Stimulated activated naive CD8-positive, alpha-beta T cell treated with anti-CD3 and anti-CD28 coated beads, Interleukin-15, Interleukin-2, amounts not matched to agents 100 ng/mL and 50 ng/mL, for 24 hours (primary cell): ENCODE measurements at regions not wholly inside any gene's neighbourhood (a gene's known extent, or its start where the extent isn't known, plus 50 kb on each side); places are given as distances from the start of the nearest gene placed in this dataset.

Experiments used
- H3K27ac Mint-ChIP-seq: one replicate; pipeline ENCODE4 v1.8.0; 2021; ENCODE audit warnings: mild to moderate bottlenecking, mixed read lengths
- H3K27me3 Mint-ChIP-seq: one replicate; pipeline ENCODE4 v1.8.0; 2021; ENCODE audit warnings: mixed read lengths
- H3K36me3 Mint-ChIP-seq: one replicate; pipeline ENCODE4 v1.8.0; 2021; ENCODE audit warnings: low read depth, mixed read lengths
- H3K4me1 Mint-ChIP-seq: one replicate; pipeline ENCODE4 v1.8.0; 2021; ENCODE audit warnings: low read depth, mixed read lengths
- H3K4me3 Mint-ChIP-seq: one replicate; pipeline ENCODE4 v1.8.0; 2021; ENCODE audit warnings: mild to moderate bottlenecking, mixed read lengths
- H3K9me3 Mint-ChIP-seq: one replicate; pipeline ENCODE4 v1.8.0; 2021; ENCODE audit warnings: mixed read lengths

DNA sequence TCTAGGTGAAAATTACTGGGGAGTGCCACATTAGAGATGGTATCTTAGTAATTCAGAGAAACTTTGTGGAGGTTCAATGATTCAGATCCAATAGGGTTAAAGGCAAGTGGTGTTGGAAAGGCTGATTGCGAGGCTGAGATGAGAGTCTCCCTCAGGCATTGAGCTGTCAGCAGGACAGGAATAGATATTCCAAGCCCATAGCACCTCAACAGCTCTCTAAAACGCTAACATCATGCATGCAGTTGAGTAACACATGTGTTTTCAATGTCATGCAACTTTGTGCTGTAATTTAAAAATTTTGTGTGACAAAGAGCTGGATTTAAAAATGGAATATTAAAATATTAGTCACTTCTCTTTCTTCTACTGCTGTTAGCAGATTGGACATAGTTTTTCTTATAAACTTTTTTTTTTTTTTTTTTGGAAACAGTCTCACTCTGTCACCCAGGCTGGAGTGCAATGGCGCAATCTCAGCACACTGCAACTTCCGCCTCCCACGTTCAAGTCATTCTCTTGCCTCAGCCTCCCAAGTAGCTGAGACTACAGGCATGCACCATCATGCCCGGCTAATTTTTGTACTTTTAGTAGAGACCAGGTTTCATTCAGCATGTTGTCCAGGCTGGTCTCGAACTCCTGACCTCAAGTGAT, 173.5 kb upstream of the C1QTNF7 start:
- no peak overlapping the region for H3K4me3 Mint-ChIP-seq
- peaks cover 3% of the 10 kb centered on the region for H3K27me3 Mint-ChIP-seq
- no peak overlapping the region for H3K27ac Mint-ChIP-seq
- H3K9me3 Mint-ChIP-seq: no peaks in the 10 kb centered on the region
- no peaks in the 10 kb centered on the region for H3K4me1 Mint-ChIP-seq
- no peaks in the 10 kb centered on the region for H3K36me3 Mint-ChIP-seq

GRCh38 chr4:15255537-15255936, 172.3 kb upstream of the C1QTNF7 start:
- Mint-ChIP-seq H3K4me3 (no peak overlapping the region), H3K9me3 (no peaks in the 10 kb centered on the region), H3K4me1 (no peaks in the 10 kb centered on the region), H3K27ac (no peak overlapping the region), H3K36me3 (no peaks in the 10 kb centered on the region), H3K27me3 (peaks cover 6% of the 10 kb centered on the region)

DNA sequence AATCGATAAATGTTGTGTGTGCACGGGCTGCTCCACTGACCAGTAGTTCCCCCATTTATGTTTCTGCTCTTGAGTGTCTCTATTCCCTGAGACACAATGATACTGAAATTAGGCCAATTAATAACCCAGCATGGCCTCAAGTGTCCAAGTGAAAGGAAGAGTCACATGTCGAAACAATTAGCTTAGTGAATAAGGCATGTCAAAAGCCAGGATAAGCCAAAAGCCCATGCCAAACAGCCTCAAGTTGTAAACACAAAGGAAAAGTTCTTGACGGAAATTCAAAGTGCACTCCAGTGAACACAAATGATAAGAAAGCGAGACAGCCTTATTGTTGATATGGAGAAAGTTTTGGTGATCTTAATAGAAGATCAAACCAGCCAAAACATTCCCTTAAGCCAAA, 167.1 kb upstream of the C1QTNF7 start:
- Mint-ChIP-seq H3K27me3 (peaks cover 6% of the 10 kb centered on the region), H3K4me1 (no peaks in the 10 kb centered on the region), H3K4me3 (no peak overlapping the region), H3K27ac (no peak overlapping the region), H3K36me3 (no peaks in the 10 kb centered on the region), H3K9me3 (peaks cover 6% of the 10 kb centered on the region)

DNA sequence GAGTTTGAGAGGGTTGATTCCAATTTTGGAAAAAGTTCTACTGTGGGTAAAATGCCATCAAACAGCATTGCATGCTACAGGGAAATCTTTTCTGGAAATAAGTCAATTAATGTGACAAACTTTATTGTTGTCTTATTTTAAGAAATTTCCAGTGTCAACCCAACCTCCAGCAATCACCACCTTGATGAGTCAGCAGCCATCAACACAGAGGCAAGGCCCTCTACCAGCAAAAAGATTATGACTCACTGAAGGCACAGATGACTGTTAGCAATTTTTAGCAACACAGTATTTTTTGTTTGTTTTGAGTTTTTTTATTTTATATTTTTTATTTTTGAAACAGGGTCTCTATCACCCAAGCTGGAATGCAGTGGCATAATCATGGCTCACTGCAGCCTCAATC, 165.4 kb upstream of the C1QTNF7 start:
- Mint-ChIP-seq H3K4me1 (no peaks in the 10 kb centered on the region), H3K36me3 (no peaks in the 10 kb centered on the region), H3K27ac (no peak overlapping the region), H3K27me3 (peaks cover 6% of the 10 kb centered on the region), H3K4me3 (no peak overlapping the region), H3K9me3 (peaks cover 17% of the 10 kb centered on the region)

DNA sequence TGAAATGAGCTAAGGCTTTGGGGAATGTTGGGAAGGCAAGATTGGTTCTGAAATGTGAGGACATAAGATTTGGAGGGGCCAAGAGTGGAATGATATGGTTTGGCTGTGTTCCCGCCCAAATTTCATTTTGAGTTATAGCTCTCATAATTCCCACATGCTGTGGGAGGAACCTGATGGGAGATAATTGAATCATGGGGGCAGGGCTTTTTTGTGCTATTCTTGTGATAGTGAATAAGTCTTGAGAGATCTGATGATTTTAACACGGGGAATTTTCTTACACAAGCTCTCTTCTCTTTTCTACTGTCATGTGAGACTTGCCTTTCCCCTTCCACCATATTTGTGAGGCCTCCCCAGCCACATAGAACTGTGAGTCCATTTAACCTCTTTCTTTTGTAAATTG, 157.6 kb upstream of the C1QTNF7 start:
- H3K9me3 Mint-ChIP-seq: peaks cover 31% of the 10 kb centered on the region
- no peak overlapping the region for H3K27ac Mint-ChIP-seq
- H3K36me3 Mint-ChIP-seq: peaks cover 15% of the 10 kb centered on the region
- H3K4me1 Mint-ChIP-seq: no peaks in the 10 kb centered on the region
- peaks cover 6% of the 10 kb centered on the region for H3K27me3 Mint-ChIP-seq
- H3K4me3 Mint-ChIP-seq: no peak overlapping the region

- no peaks in the 10 kb centered on the region for H3K4me1 Mint-ChIP-seq
Observed at GRCh38 chr4:15286041-15286440, 141.8 kb upstream of the C1QTNF7 start.

DNA sequence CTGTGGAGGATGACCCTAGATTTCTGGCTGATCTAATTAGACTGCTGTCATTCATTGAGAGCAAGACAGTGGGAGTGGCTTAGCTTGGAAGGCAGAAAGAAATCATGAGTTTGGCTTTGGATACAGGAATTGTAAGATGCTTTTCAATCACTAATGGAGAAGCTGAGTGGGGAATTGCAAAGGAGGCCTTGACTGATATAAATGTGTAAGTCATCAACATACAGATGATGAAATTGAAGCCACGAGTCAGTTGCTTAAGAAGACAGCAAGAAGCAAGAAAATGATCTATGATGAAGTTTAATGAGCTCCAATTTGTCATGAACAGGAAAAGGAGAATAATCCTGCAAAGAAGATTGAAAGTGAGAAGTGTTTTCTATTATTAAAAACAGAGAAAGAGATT, 136.7 kb upstream of the C1QTNF7 start:
- H3K27ac Mint-ChIP-seq: no peak overlapping the region
- peaks cover 3% of the 10 kb centered on the region for H3K4me1 Mint-ChIP-seq
- no peaks in the 10 kb centered on the region for H3K27me3 Mint-ChIP-seq
- no peaks in the 10 kb centered on the region for H3K36me3 Mint-ChIP-seq
- H3K4me3 Mint-ChIP-seq: no peak overlapping the region
- no peaks in the 10 kb centered on the region for H3K9me3 Mint-ChIP-seq

More at GRCh38 chr4:15286041-15286440, 141.8 kb upstream of the C1QTNF7 start:
- no peaks in the 10 kb centered on the region for H3K36me3 Mint-ChIP-seq
- no peak overlapping the region for H3K27ac Mint-ChIP-seq
- H3K9me3 Mint-ChIP-seq: no peaks in the 10 kb centered on the region
- H3K4me3 Mint-ChIP-seq: no peak overlapping the region
- no peaks in the 10 kb centered on the region for H3K27me3 Mint-ChIP-seq

GRCh38 chr4:15293711-15294110, 134.1 kb upstream of the C1QTNF7 start:
- Mint-ChIP-seq H3K36me3 (no peaks in the 10 kb centered on the region), H3K9me3 (no peaks in the 10 kb centered on the region), H3K27ac (no peak overlapping the region), H3K27me3 (no peaks in the 10 kb centered on the region), H3K4me1 (peaks cover 3% of the 10 kb centered on the region), H3K4me3 (no peak overlapping the region)

- no peaks in the 10 kb centered on the region for H3K9me3 Mint-ChIP-seq
- H3K4me3 Mint-ChIP-seq: no peak overlapping the region
Observed at GRCh38 chr4:15294202-15294601, 133.6 kb upstream of the C1QTNF7 start.

DNA sequence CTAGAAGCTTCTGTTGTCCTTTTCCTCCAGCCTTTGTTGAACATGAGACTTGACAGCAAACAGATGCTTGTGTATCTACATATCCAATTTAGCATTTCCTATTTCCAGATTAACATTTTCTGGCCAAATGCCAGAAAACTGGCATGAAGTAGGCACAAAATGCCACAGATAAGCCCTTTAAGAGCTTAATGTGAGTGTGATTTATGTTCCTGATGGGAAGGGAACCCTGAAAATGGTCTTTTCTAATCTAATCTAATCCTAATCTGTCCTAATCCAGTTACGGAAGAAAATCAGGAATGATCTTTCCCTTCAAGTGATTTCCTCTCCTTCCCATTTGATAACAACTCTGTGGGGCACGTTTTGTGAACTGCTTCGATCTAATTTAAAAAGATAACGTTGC, 133.0 kb upstream of the C1QTNF7 start:
- H3K4me3 Mint-ChIP-seq: no peak overlapping the region
- peaks cover 3% of the 10 kb centered on the region for H3K4me1 Mint-ChIP-seq
- H3K27me3 Mint-ChIP-seq: no peaks in the 10 kb centered on the region
- H3K9me3 Mint-ChIP-seq: no peaks in the 10 kb centered on the region
- H3K27ac Mint-ChIP-seq: no peak overlapping the region
- H3K36me3 Mint-ChIP-seq: no peaks in the 10 kb centered on the region

More at GRCh38 chr4:15294202-15294601, 133.6 kb upstream of the C1QTNF7 start:
- peaks cover 3% of the 10 kb centered on the region for H3K4me1 Mint-ChIP-seq
- no peak overlapping the region for H3K27ac Mint-ChIP-seq
- no peaks in the 10 kb centered on the region for H3K36me3 Mint-ChIP-seq
- H3K27me3 Mint-ChIP-seq: no peaks in the 10 kb centered on the region

GRCh38 chr4:15295421-15296162, 132.2 kb upstream of the C1QTNF7 start:
- Mint-ChIP-seq H3K27me3 (no peaks in the 10 kb centered on the region), H3K4me1 (peaks cover 3% of the 10 kb centered on the region), H3K27ac (no peak overlapping the region), H3K36me3 (no peaks in the 10 kb centered on the region), H3K9me3 (no peaks in the 10 kb centered on the region), H3K4me3 (no peak overlapping the region)

- Mint-ChIP-seq H3K27me3 (no peaks in the 10 kb centered on the region), H3K4me1 (peaks cover 3% of the 10 kb centered on the region), H3K36me3 (no peaks in the 10 kb centered on the region), H3K9me3 (no peaks in the 10 kb centered on the region), H3K4me3 (no peak overlapping the region), H3K27ac (no peak overlapping the region)
Observed at GRCh38 chr4:15297344-15297743, 130.5 kb upstream of the C1QTNF7 start.

DNA sequence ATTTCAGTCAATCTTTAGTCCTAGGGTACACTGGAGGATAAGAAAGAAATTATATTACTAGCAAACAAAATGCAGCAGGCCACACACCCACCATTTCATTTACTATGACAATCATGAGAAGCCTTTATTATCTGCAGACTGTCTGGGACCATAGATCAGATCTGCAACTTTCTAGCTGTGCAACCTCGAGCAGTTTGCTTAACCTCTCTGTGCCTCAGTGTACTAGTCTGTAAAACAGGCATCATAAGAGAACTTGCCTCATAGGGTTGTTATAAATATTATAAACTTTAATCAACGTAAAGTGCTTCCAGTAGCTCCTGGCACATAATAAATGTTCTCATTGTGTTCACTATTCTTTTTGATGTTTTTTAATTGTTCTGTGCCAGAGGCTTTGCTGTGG, 128.2 kb upstream of the C1QTNF7 start:
- H3K4me1 Mint-ChIP-seq: no peaks in the 10 kb centered on the region
- no peaks in the 10 kb centered on the region for H3K36me3 Mint-ChIP-seq
- H3K4me3 Mint-ChIP-seq: no peak overlapping the region
- no peaks in the 10 kb centered on the region for H3K27me3 Mint-ChIP-seq
- H3K9me3 Mint-ChIP-seq: no peaks in the 10 kb centered on the region
- H3K27ac Mint-ChIP-seq: no peak overlapping the region

DNA sequence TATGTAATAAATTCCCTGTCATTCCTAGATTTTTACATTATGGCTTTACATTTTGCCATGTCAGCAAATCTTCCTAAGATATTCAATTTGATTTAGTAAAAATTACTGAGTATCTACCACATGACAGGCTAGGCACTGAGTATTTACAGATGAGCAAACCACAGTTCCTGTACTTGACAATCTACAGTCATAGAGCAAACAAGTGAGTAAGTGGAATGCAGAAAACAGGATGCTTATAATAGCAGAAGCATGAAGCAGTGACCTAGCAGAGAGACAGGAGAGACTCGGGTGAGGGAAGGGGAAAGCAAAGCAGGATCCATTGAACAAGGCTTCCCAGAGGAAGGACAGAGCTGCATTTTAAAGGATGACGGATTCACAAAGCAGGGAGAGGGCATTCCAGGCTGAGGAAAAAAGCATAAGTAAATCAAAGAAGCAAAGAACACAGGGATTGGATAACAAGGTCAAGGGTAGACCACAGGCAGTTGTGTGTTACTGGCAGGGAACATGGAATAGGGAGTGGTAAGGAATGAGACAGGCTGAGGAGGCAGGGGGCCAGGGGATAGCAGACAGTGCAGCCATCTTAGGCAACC, 124.7 kb upstream of the C1QTNF7 start:
- H3K9me3 Mint-ChIP-seq: no peaks in the 10 kb centered on the region
- H3K4me3 Mint-ChIP-seq: no peak overlapping the region
- H3K27ac Mint-ChIP-seq: no peak overlapping the region
- no peaks in the 10 kb centered on the region for H3K4me1 Mint-ChIP-seq
- no peaks in the 10 kb centered on the region for H3K27me3 Mint-ChIP-seq
- H3K36me3 Mint-ChIP-seq: no peaks in the 10 kb centered on the region

GRCh38 chr4:15314974-15315373, 112.9 kb upstream of the C1QTNF7 start:
- H3K4me1 Mint-ChIP-seq: no peaks in the 10 kb centered on the region
- no peak overlapping the region for H3K4me3 Mint-ChIP-seq
- H3K9me3 Mint-ChIP-seq: peaks cover 2% of the 10 kb centered on the region
- H3K27me3 Mint-ChIP-seq: peaks cover 3% of the 10 kb centered on the region
- no peak overlapping the region for H3K27ac Mint-ChIP-seq
- no peaks in the 10 kb centered on the region for H3K36me3 Mint-ChIP-seq
